GM23338 (cell line): ENCODE measurements at regions not wholly inside any gene's neighbourhood (a gene's known extent, or its start where the extent isn't known, plus 50 kb on each side); places are given as distances from the start of the nearest gene placed in this dataset.

Experiments
- POLR2AphosphoS5 ChIP-seq: IDR thresholded peaks from 2 replicates; pipeline ENCODE4 v1.6.1; 2016; ENCODE audit warnings: antibody characterized with exemption, low read depth
- TF ChIP-seq, protein P1 (sequence below), 2 experiments: fragments of 200-600 bp in 1 of 2; sonication (generic) in 1 of 2; conservative IDR thresholded peaks; 2 replicates each; pipeline versions ENCODE4 v1.5.1 to v1.6.1; 2016 to 2017; ENCODE audit warnings: antibody characterized with exemption in 2 of 2, low read depth in 2 of 2, mild to moderate bottlenecking in 2 of 2, moderate library complexity in 1 of 2

DNA sequence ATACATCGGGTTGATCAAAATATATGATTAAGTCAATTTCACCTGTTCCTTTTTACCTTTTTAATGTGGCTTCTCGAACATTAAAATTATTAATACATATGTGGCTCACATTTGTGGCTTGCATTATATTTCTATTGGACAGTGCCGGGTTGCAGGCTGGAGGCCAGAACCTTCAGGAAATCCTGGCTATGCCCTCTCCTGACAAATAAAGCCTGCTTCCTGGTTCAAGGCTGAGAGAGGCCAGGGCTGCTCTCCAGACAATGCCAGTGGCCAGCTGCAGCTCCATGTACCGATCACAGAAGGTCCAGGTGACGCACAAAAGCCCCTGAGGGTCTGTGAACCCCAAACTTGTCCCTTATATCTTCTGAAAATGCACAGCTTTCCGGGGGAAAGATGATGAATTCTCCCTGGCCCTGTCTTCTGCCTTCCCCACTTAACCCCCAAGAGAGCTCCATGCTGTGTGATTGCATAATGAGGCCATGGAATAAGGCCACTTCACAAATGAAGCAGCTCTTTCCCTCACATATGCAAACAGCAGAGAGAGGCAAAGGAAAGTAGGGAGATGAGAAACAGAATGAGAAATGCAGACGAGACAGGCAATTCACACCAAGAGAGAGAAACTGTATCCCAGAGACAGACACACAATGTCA is 241.2 kb downstream of the BCOR start:
- TF ChIP-seq, protein P1, sequence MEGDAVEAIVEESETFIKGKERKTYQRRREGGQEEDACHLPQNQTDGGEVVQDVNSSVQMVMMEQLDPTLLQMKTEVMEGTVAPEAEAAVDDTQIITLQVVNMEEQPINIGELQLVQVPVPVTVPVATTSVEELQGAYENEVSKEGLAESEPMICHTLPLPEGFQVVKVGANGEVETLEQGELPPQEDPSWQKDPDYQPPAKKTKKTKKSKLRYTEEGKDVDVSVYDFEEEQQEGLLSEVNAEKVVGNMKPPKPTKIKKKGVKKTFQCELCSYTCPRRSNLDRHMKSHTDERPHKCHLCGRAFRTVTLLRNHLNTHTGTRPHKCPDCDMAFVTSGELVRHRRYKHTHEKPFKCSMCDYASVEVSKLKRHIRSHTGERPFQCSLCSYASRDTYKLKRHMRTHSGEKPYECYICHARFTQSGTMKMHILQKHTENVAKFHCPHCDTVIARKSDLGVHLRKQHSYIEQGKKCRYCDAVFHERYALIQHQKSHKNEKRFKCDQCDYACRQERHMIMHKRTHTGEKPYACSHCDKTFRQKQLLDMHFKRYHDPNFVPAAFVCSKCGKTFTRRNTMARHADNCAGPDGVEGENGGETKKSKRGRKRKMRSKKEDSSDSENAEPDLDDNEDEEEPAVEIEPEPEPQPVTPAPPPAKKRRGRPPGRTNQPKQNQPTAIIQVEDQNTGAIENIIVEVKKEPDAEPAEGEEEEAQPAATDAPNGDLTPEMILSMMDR (conservative IDR thresholded peaks at IDR 0.05; ENCODE audit: low read depth in 2 of 2), result no peak
- no peak for TF ChIP-seq POLR2AphosphoS5
